ENCODE measurements at regions not wholly inside any gene's neighbourhood (a gene's known extent, or its start where the extent isn't known, plus 50 kb on each side); places are given as distances from the start of the nearest gene placed in this dataset.
"Not testable (repeated sequence)": the region's sequence is repeated elsewhere in the genome, so short reads cannot be mapped to it uniquely, and the experiment has no call there.

- no peak for DNase-seq (ENCODE audit: extremely low spot score)
- CTCF ChIA-PET, result interaction anchor here (1.6 kb wide), 1 partner anchor 136 kb away, joined by 5 read pairs; no protein-coding TSS in a partner anchor
- TF ChIP-seq CTCF (IDR thresholded peaks at IDR 0.05; ENCODE audit: control extremely low read depth, extremely low read depth, low read depth, missing control alignments), result no peak
- POLR2A ChIA-PET, result interaction anchor here (0.7 kb wide), 1 partner anchor 627 kb away, joined by 3 read pairs; no protein-coding TSS in a partner anchor
Measured at GRCh38 chr5:154603953-154604679, 126.1 kb upstream of the HAND1 start.

- TF ChIP-seq CTCF (IDR thresholded peaks at IDR 0.05; ENCODE audit: control extremely low read depth, extremely low read depth, low read depth, missing control alignments), result no peak
- ChIA-PET POLR2A (interaction anchor here (0.7 kb wide), 1 partner anchor 626 kb away, joined by 3 read pairs; no protein-coding TSS in a partner anchor), CTCF (interaction anchor here (1.0 to 1.6 kb wide), 2 partner anchors 83 to 135 kb away, joined by 3 to 5 read pairs; no protein-coding TSS in a partner anchor)
- no peak for DNase-seq (ENCODE audit: extremely low spot score)
Measured at GRCh38 chr5:154603485-154603884, 125.5 kb upstream of the HAND1 start.

GRCh38 chr5:154603011-154603410, 125.0 kb upstream of the HAND1 start:
- ChIA-PET POLR2A (interaction anchor here (0.7 kb wide), 1 partner anchor 626 kb away, joined by 3 read pairs; no protein-coding TSS in a partner anchor), CTCF (interaction anchor here (1.0 to 1.6 kb wide), 3 partner anchors 18 to 135 kb away, joined by 3 to 5 read pairs (median 3); no protein-coding TSS in a partner anchor)
- no peak for TF ChIP-seq CTCF (IDR thresholded peaks at IDR 0.05; ENCODE audit: control extremely low read depth, extremely low read depth, low read depth, missing control alignments)
- no peak for DNase-seq (ENCODE audit: extremely low spot score)

GRCh38 chr5:154601014-154601413, 123.0 kb upstream of the HAND1 start:
- TF ChIP-seq CTCF (IDR thresholded peaks at IDR 0.05; ENCODE audit: control extremely low read depth, extremely low read depth, low read depth, missing control alignments), result no peak
- no peak for DNase-seq (ENCODE audit: extremely low spot score)
- CTCF ChIA-PET, result interaction anchor here (1.1 kb wide), 1 partner anchor 601 kb away, joined by 3 read pairs; no protein-coding TSS in a partner anchor
- POLR2A ChIA-PET, result interaction anchor here (0.7 kb wide), 1 partner anchor 17 kb away, joined by 3 read pairs; no protein-coding TSS in a partner anchor

- POLR2A ChIA-PET, result no interaction called here
- no peak for DNase-seq (ENCODE audit: extremely low spot score)
- CTCF ChIA-PET, result interaction anchor here (1.0 to 2.4 kb wide), 2 partner anchors 130 to 633 kb away, joined by 3 to 6 read pairs; no protein-coding TSS in a partner anchor
- no peak for TF ChIP-seq CTCF (IDR thresholded peaks at IDR 0.05; ENCODE audit: control extremely low read depth, extremely low read depth, low read depth, missing control alignments)
Measured at GRCh38 chr5:154598021-154598420, 120.0 kb upstream of the HAND1 start.

- DNase-seq (ENCODE audit: extremely low spot score); CTCF ChIA-PET; POLR2A ChIA-PET: not testable (repeated sequence)
Measured at GRCh38 chr5:154596844-154597243, 118.8 kb upstream of the HAND1 start.

- no peak for TF ChIP-seq CTCF (IDR thresholded peaks at IDR 0.05; ENCODE audit: control extremely low read depth, extremely low read depth, low read depth, missing control alignments)
- no peak for DNase-seq (ENCODE audit: extremely low spot score)
- CTCF ChIA-PET, result no interaction called here
- POLR2A ChIA-PET, result no interaction called here
Measured at GRCh38 chr5:154595662-154596061, 117.6 kb upstream of the HAND1 start.
